ENCODE measurements at regions not wholly inside any gene's neighbourhood (a gene's known extent, or its start where the extent isn't known, plus 50 kb on each side); places are given as distances from the start of the nearest gene placed in this dataset.

GRCh38 chr15:63434576-63435186, 53.0 kb upstream of the CA12 start:
- DNase-seq (ENCODE audit: low read depth in 1 of 2, low spot score in 1 of 2) = no peak
- in situ Hi-C loops (cut with HindIII; ENCODE audit: low pct_unique_long_range_greater_than_20kb, low sequenced_read_pairs) = no loop called here

GRCh38 chr15:63435204-63435820, 53.7 kb upstream of the CA12 start:
- in situ Hi-C loops (cut with HindIII; ENCODE audit: low pct_unique_long_range_greater_than_20kb, low sequenced_read_pairs) = no loop called here
- DNase-seq (ENCODE audit: low read depth in 1 of 2, low spot score in 1 of 2) = no peak
- TF ChIP-seq JUND (IDR thresholded peaks at IDR 0.05; ENCODE audit: low read depth) = no peak

More at GRCh38 chr15:63434576-63435186, 53.0 kb upstream of the CA12 start:
- TF ChIP-seq JUND (IDR thresholded peaks at IDR 0.05; ENCODE audit: low read depth) = no peak

- DNase-seq (ENCODE audit: low read depth in 1 of 2, low spot score in 1 of 2) = no peak
- no peak for TF ChIP-seq JUND (IDR thresholded peaks at IDR 0.05; ENCODE audit: low read depth)
- in situ Hi-C loops (cut with HindIII; ENCODE audit: low pct_unique_long_range_greater_than_20kb, low sequenced_read_pairs) = no loop called here
Measured at GRCh38 chr15:63436341-63436740, 54.7 kb upstream of the CA12 start.

- no peak for TF ChIP-seq JUND (IDR thresholded peaks at IDR 0.05; ENCODE audit: low read depth)
- DNase-seq (ENCODE audit: low read depth in 1 of 2, low spot score in 1 of 2) = peak in 1 of 2 experiments; percentile 62
- in situ Hi-C loops (cut with HindIII; ENCODE audit: low pct_unique_long_range_greater_than_20kb, low sequenced_read_pairs) = no loop called here
Measured at GRCh38 chr15:63436872-63437375, 55.3 kb upstream of the CA12 start.

GRCh38 chr15:63439536-63440264, 58.1 kb upstream of the CA12 start:
- no peak for DNase-seq (ENCODE audit: low read depth in 1 of 2, low spot score in 1 of 2)
- in situ Hi-C loops (cut with HindIII; ENCODE audit: low pct_unique_long_range_greater_than_20kb, low sequenced_read_pairs) = no loop called here
- no peak for TF ChIP-seq JUND (IDR thresholded peaks at IDR 0.05; ENCODE audit: low read depth)

- in situ Hi-C loops (cut with HindIII; ENCODE audit: low pct_unique_long_range_greater_than_20kb, low sequenced_read_pairs) = no loop called here
- no peak for TF ChIP-seq JUND (IDR thresholded peaks at IDR 0.05; ENCODE audit: low read depth)
- DNase-seq (ENCODE audit: low read depth in 1 of 2, low spot score in 1 of 2) = no peak
Measured at GRCh38 chr15:63440265-63440648, 58.6 kb upstream of the CA12 start.

- TF ChIP-seq JUND (IDR thresholded peaks at IDR 0.05; ENCODE audit: low read depth) = no peak
- in situ Hi-C loops (cut with HindIII; ENCODE audit: low pct_unique_long_range_greater_than_20kb, low sequenced_read_pairs) = no loop called here
Measured at GRCh38 chr15:63440756-63441155, 59.1 kb upstream of the CA12 start.

GRCh38 chr15:63441266-63441665, 59.6 kb upstream of the CA12 start:
- no peak for TF ChIP-seq JUND (IDR thresholded peaks at IDR 0.05; ENCODE audit: low read depth)
- in situ Hi-C loops (cut with HindIII; ENCODE audit: low pct_unique_long_range_greater_than_20kb, low sequenced_read_pairs) = no loop called here

More at GRCh38 chr15:63440756-63441155, 59.1 kb upstream of the CA12 start:
- no peak for DNase-seq (ENCODE audit: low read depth in 1 of 2, low spot score in 1 of 2)

GRCh38 chr15:63442080-63442479, 60.4 kb upstream of the CA12 start:
- no peak for DNase-seq (ENCODE audit: low read depth in 1 of 2, low spot score in 1 of 2)
- in situ Hi-C loops (cut with HindIII; ENCODE audit: low pct_unique_long_range_greater_than_20kb, low sequenced_read_pairs) = no loop called here

More at GRCh38 chr15:63441266-63441665, 59.6 kb upstream of the CA12 start:
- no peak for DNase-seq (ENCODE audit: low read depth in 1 of 2, low spot score in 1 of 2)

GRCh38 chr15:63444611-63445010, 59.8 kb upstream of the USP3 start:
- no peak for DNase-seq (ENCODE audit: low read depth in 1 of 2, low spot score in 1 of 2)
- TF ChIP-seq JUND (IDR thresholded peaks at IDR 0.05; ENCODE audit: low read depth) = no peak
- in situ Hi-C loops (cut with HindIII; ENCODE audit: low pct_unique_long_range_greater_than_20kb, low sequenced_read_pairs) = no loop called here

More at GRCh38 chr15:63442080-63442479, 60.4 kb upstream of the CA12 start:
- no peak for TF ChIP-seq JUND (IDR thresholded peaks at IDR 0.05; ENCODE audit: low read depth)

- no peak for DNase-seq (ENCODE audit: low read depth in 1 of 2, low spot score in 1 of 2)
- in situ Hi-C loops (cut with HindIII; ENCODE audit: low pct_unique_long_range_greater_than_20kb, low sequenced_read_pairs) = no loop called here
- TF ChIP-seq JUND (IDR thresholded peaks at IDR 0.05; ENCODE audit: low read depth) = no peak
Measured at GRCh38 chr15:63446255-63446654, 58.1 kb upstream of the USP3 start.

GRCh38 chr15:63447017-63447676, 57.2 kb upstream of the USP3 start:
- DNase-seq (ENCODE audit: low read depth in 1 of 2, low spot score in 1 of 2) = no peak
- no peak for TF ChIP-seq JUND (IDR thresholded peaks at IDR 0.05; ENCODE audit: low read depth)
- in situ Hi-C loops (cut with HindIII; ENCODE audit: low pct_unique_long_range_greater_than_20kb, low sequenced_read_pairs) = no loop called here

Measured in T47D (cell line).